ENCODE measurements at regions not wholly inside any gene's neighbourhood (a gene's known extent, or its start where the extent isn't known, plus 50 kb on each side); places are given as distances from the start of the nearest gene placed in this dataset.

GRCh38 chr13:76656500-76656899 is 229.7 kb downstream of the KCTD12 start:
- intact Hi-C loops (cut with DNase I; ENCODE audit: low total_unique reads), result no loop called here
- no peaks in the 10 kb centered on the region for H3K36me3 ChIP-seq (ENCODE audit: low read depth, missing control alignments)
- no peak for DNase-seq
- WGBS, 2 donors, result 74 to 80% methylated on average over 4 of the region's 4 CpGs
- H3K27ac ChIP-seq, result no peak overlapping the region
- peaks cover 9% of the 10 kb centered on the region for H3K4me1 ChIP-seq
- H3K4me3 ChIP-seq, result no peak overlapping the region
- no peaks in the 10 kb centered on the region for H3K27me3 ChIP-seq
- H3K9me3 ChIP-seq, result no peaks in the 10 kb centered on the region
- TF ChIP-seq POLR2A (IDR thresholded peaks at IDR 0.05) (no peak), CTCF (IDR thresholded peaks at IDR 0.05) (no peak)

GRCh38 chr13:76656056-76656455 is 230.1 kb downstream of the KCTD12 start:
- H3K4me1 ChIP-seq, result peaks cover 9% of the 10 kb centered on the region
- no peaks in the 10 kb centered on the region for H3K36me3 ChIP-seq (ENCODE audit: low read depth, missing control alignments)
- H3K4me3 ChIP-seq, result no peak overlapping the region
- no peaks in the 10 kb centered on the region for H3K9me3 ChIP-seq
- DNase-seq, result no peak
- intact Hi-C loops (cut with DNase I; ENCODE audit: low total_unique reads), result no loop called here
- 68 to 84% methylated on average over 2 of the region's 2 CpGs for WGBS, 2 donors
- TF ChIP-seq POLR2A (IDR thresholded peaks at IDR 0.05) (no peak), CTCF (IDR thresholded peaks at IDR 0.05) (no peak)
- H3K27ac ChIP-seq, result no peak overlapping the region
- no peaks in the 10 kb centered on the region for H3K27me3 ChIP-seq

GRCh38 chr13:76654263-76654662 is 231.9 kb downstream of the KCTD12 start:
- 55 to 78% methylated on average over 2 of the region's 2 CpGs for WGBS, 2 donors
- TF ChIP-seq POLR2A (IDR thresholded peaks at IDR 0.05) (no peak), CTCF (IDR thresholded peaks at IDR 0.05) (no peak)
- intact Hi-C loops (cut with DNase I; ENCODE audit: low total_unique reads), result no loop called here

GRCh38 chr13:76651286-76651685 is 234.9 kb downstream of the KCTD12 start:
- no peak overlapping the region for H3K27ac ChIP-seq
- no peak for DNase-seq
- no peak overlapping the region for H3K4me3 ChIP-seq
- H3K36me3 ChIP-seq (ENCODE audit: low read depth, missing control alignments), result no peaks in the 10 kb centered on the region
- no peak for TF ChIP-seq CTCF (IDR thresholded peaks at IDR 0.05)
- no peak for TF ChIP-seq POLR2A (IDR thresholded peaks at IDR 0.05)
- H3K27me3 ChIP-seq, result no peaks in the 10 kb centered on the region
- H3K4me1 ChIP-seq, result peaks cover 9% of the 10 kb centered on the region
- intact Hi-C loops (cut with DNase I; ENCODE audit: low total_unique reads), result no loop called here
- 89 to 97% methylated on average over 1 of the region's 1 CpG for WGBS, 2 donors
- no peaks in the 10 kb centered on the region for H3K9me3 ChIP-seq

More at GRCh38 chr13:76654263-76654662, 231.9 kb downstream of the KCTD12 start:
- Histone ChIP-seq H3K27ac (peak overlapping the region in 1 of 2 donors; percentile 39), H3K4me3 (no peak overlapping the region), H3K4me1 (peaks cover 9% of the 10 kb centered on the region), H3K9me3 (no peaks in the 10 kb centered on the region), H3K27me3 (no peaks in the 10 kb centered on the region), H3K36me3 (ENCODE audit: low read depth, missing control alignments) (no peaks in the 10 kb centered on the region)
- DNase-seq, result no peak

DNA sequence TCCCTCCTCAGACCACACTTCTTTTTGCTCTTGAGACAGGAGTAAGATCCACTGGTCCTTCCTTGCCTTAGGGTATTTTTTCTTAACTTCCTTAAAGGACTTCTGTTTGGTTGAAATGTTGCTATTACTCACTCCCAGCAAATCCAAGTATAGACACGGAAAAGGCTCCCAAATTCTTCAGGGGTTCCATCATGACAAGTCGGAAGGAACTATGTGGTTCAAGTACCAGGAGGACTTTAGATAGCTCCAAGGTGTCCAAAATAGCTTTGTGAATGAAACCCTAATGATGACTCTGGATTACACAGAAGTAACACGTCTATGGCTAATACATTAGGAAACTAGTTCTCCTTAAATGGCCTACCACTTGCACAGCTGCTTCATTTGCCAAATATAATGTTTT is 238.7 kb downstream of the KCTD12 start:
- 94 to 96% methylated on average over 3 of the region's 3 CpGs for WGBS, 2 donors
- no peak for TF ChIP-seq CTCF (IDR thresholded peaks at IDR 0.05)
- TF ChIP-seq POLR2A (IDR thresholded peaks at IDR 0.05), result no peak
- no peaks in the 10 kb centered on the region for H3K4me1 ChIP-seq
- intact Hi-C loops (cut with DNase I; ENCODE audit: low total_unique reads), result no loop called here
- H3K27ac ChIP-seq, result no peak overlapping the region
- no peak for DNase-seq
- no peaks in the 10 kb centered on the region for H3K9me3 ChIP-seq
- no peaks in the 10 kb centered on the region for H3K27me3 ChIP-seq
- no peaks in the 10 kb centered on the region for H3K36me3 ChIP-seq (ENCODE audit: low read depth, missing control alignments)
- no peak overlapping the region for H3K4me3 ChIP-seq

Data from testis (tissue), 2 donors.